ENCODE measurements at regions not wholly inside any gene's neighbourhood (a gene's known extent, or its start where the extent isn't known, plus 50 kb on each side); places are given as distances from the start of the nearest gene placed in this dataset.

DNA sequence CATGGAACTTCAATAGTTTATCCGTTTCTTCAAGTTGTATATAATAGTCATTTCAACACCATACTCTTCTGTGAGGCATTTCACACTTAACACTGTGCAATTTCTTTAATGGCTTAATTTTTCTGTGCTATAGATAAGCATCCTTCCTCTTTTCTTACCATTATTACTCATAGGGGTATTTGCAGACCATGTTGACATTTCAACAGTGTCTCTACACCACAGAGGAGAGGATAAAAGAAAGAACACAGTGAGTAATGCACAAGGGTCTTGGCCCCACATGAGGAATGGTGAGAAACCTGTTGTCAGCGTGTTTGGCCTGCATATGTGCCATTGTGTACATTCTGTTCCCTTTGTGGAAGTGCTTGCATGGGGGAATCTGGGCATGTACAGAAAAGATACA lies 421.5 kb upstream of the MDGA2 start:
- TF ChIP-seq, protein P1, sequence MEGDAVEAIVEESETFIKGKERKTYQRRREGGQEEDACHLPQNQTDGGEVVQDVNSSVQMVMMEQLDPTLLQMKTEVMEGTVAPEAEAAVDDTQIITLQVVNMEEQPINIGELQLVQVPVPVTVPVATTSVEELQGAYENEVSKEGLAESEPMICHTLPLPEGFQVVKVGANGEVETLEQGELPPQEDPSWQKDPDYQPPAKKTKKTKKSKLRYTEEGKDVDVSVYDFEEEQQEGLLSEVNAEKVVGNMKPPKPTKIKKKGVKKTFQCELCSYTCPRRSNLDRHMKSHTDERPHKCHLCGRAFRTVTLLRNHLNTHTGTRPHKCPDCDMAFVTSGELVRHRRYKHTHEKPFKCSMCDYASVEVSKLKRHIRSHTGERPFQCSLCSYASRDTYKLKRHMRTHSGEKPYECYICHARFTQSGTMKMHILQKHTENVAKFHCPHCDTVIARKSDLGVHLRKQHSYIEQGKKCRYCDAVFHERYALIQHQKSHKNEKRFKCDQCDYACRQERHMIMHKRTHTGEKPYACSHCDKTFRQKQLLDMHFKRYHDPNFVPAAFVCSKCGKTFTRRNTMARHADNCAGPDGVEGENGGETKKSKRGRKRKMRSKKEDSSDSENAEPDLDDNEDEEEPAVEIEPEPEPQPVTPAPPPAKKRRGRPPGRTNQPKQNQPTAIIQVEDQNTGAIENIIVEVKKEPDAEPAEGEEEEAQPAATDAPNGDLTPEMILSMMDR (IDR thresholded peaks at IDR 0.05 in 2 of 3, conservative IDR thresholded peaks at IDR 0.05 in 1 of 3; ENCODE audit: borderline replicate concordance in 1 of 3, insufficient read depth in 1 of 3, low read depth in 2 of 3, low read length in 2 of 3), result no peak
- TF ChIP-seq, protein P2, sequence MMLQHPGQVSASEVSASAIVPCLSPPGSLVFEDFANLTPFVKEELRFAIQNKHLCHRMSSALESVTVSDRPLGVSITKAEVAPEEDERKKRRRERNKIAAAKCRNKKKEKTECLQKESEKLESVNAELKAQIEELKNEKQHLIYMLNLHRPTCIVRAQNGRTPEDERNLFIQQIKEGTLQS (IDR thresholded peaks at IDR 0.05), result no peak
- TF ChIP-seq POLR2A (IDR thresholded peaks at IDR 0.05; ENCODE audit: borderline replicate concordance, extremely low read depth, insufficient read depth, insufficient read length) (no peak), CEBPB (IDR thresholded peaks at IDR 0.05; ENCODE audit: low read depth) (no peak), SIN3A (IDR thresholded peaks at IDR 0.05; ENCODE audit: low read depth) (no peak), EZH2 (IDR thresholded peaks at IDR 0.05) (no peak), RAD21 (IDR thresholded peaks at IDR 0.05; ENCODE audit: low read depth) (no peak), EZH2phosphoT487 (IDR thresholded peaks at IDR 0.05; ENCODE audit: borderline replicate concordance) (no peak), ELF1 (IDR thresholded peaks at IDR 0.05; ENCODE audit: borderline replicate concordance, low read depth) (no peak), POLR2AphosphoS5 (IDR thresholded peaks at IDR 0.05; ENCODE audit: low read depth, low read length) (no peak)
